K562 (cell line): ENCODE measurements at regions not wholly inside any gene's neighbourhood (a gene's known extent, or its start where the extent isn't known, plus 50 kb on each side); places are given as distances from the start of the nearest gene placed in this dataset.

ENCODE experiments used
- ATAC-seq: fragments of 200-7000 bp; cut with Tn5 transposase; 3 replicates; pipeline ENCODE4 v1.9.1; 2020; ENCODE audit warnings: moderate library complexity
- BruUV-seq: library from RNA; stranded (reverse); fragments of 400-500 nt; replicated peaks from 2 replicates; lab custom pipeline; 2021; lab: Mats Ljungman, UMichigan
- CTCF ChIA-PET: fragments of 300-600 bp; formaldehyde crosslinking; extraction: SDS; loops from one replicate; lab custom pipeline; 2021; ENCODE audit warnings: low intra/inter-chr PET ratio; lab: Yijun Ruan, JAX
- POLR2A ChIA-PET: fragments of 300-600, 350-650 bp; sonication (Branson Sonifier 250); formaldehyde crosslinking; extraction: SDS; loops from one replicate; lab custom pipeline; 2021; ENCODE audit warnings: antibody characterized with exemption, inconsistent platforms; lab: Yijun Ruan, JAX
- DNase-seq, 4 experiments: peaks; one replicate each; pipeline versions ENCODE4 v3.0.0 to v3.0.0-alpha.2; 2011 to 2018; ENCODE audit warnings: low spot score in 3 of 4, mixed read lengths in 3 of 4; ENCODE audit errors: extremely low read depth in 1 of 4
- FAIRE-seq: peaks from 2 replicates; lab custom pipeline; 2011; peaks lifted over from hg19 to GRCh38; lab: Jason Lieb, UNC
- H2AFZ ChIP-seq: 2 replicates; pipeline ENCODE4 v1.6.0; 2011; ENCODE audit warnings: low read depth, low read length, control low read depth, inconsistent platforms
- H3K27ac ChIP-seq: fragments of 200-600 bp; 3 replicates; pipeline ENCODE4 v1.8.0; 2011; ENCODE audit warnings: low read depth, mild to moderate bottlenecking, control low read depth, inconsistent platforms, low read length, moderate library complexity, mixed read lengths; ENCODE audit errors: extremely low read depth
- H3K27me3 ChIP-seq, 2 experiments: fragments of 300-600 bp in 1 of 2; 2 replicates in 1 of 2; 3 replicates in 1 of 2; pipeline versions ENCODE4 v1.6.0 to v1.8.0; 2011; ENCODE audit warnings: inconsistent platforms in 2 of 2, low read length in 2 of 2, mild to moderate bottlenecking in 1 of 2, mixed read lengths in 1 of 2, moderate library complexity in 1 of 2; ENCODE audit not compliant: control insufficient read depth in 2 of 2, insufficient read depth in 2 of 2
- H3K36me3 ChIP-seq: fragments of 300-600 bp; 3 replicates; pipeline ENCODE4 v1.8.0; 2011; ENCODE audit warnings: mild to moderate bottlenecking, low read length, inconsistent platforms; ENCODE audit not compliant: control insufficient read depth, insufficient read depth
- H3K4me1 ChIP-seq, 2 experiments: fragments of 200-600 bp in 1 of 2; replicated peaks in 1 of 2; 2 replicates in 1 of 2; 3 replicates in 1 of 2; pipeline versions ENCODE4 v1.5.1 to v1.8.0; 2011; ENCODE audit warnings: inconsistent platforms in 2 of 2, low read length in 2 of 2, mild to moderate bottlenecking in 1 of 2, mixed read lengths in 1 of 2, moderate library complexity in 1 of 2; ENCODE audit not compliant: control insufficient read depth in 2 of 2, insufficient read depth in 2 of 2
- H3K4me2 ChIP-seq: 2 replicates; pipeline ENCODE4 v1.6.1; 2011; ENCODE audit warnings: low read length, control low read depth, inconsistent platforms, mixed read lengths; ENCODE audit not compliant: insufficient read depth
- H3K4me3 ChIP-seq: fragments of 200-600 bp; sonication (generic), shearing (Covaris generic); 2 replicates; pipeline ENCODE4 v1.5.1; 2016; ENCODE audit warnings: control low read depth, inconsistent platforms
- H3K79me2 ChIP-seq: fragments of 200-600 bp; 3 replicates; pipeline ENCODE4 v1.8.0; 2011; ENCODE audit warnings: low read length, inconsistent platforms; ENCODE audit not compliant: control insufficient read depth, insufficient read depth
- H3K9ac ChIP-seq, 2 experiments: 2 replicates each; pipeline versions ENCODE4 v1.6.0 to v1.6.1; 2011; ENCODE audit warnings: low read depth in 2 of 2, low read length in 2 of 2, control low read depth in 1 of 2, inconsistent platforms in 1 of 2, mild to moderate bottlenecking in 1 of 2, mixed read lengths in 1 of 2; ENCODE audit not compliant: insufficient read depth in 1 of 2
- H3K9me1 ChIP-seq: one replicate; pipeline ENCODE4 v1.6.0; 2011; ENCODE audit warnings: inconsistent platforms, mild to moderate bottlenecking, low read length, moderate library complexity; ENCODE audit not compliant: control insufficient read depth, insufficient read depth
- H3K9me3 ChIP-seq: replicated peaks from 2 replicates; pipeline ENCODE4 v1.5.1; 2011; ENCODE audit warnings: low read depth, low read length, inconsistent platforms; ENCODE audit not compliant: control insufficient read depth, insufficient read depth
- H4K20me1 ChIP-seq: replicated peaks from 2 replicates; pipeline ENCODE4 v1.6.1; 2011; ENCODE audit warnings: low read length, inconsistent platforms, mixed read lengths; ENCODE audit not compliant: control insufficient read depth, insufficient read depth
- CHD2 ChIP-seq: IDR thresholded peaks from 2 replicates; pipeline ENCODE4 v1.6.1; 2011; ENCODE audit warnings: low read depth, low read length
- EP400 ChIP-seq: fragments of 450-650 bp; IDR thresholded peaks from 2 replicates; pipeline ENCODE4 v1.6.1; 2017; ENCODE audit warnings: antibody characterized with exemption, mild to moderate bottlenecking, moderate library complexity
- FOXJ2 ChIP-seq: fragments of 200-800 bp; sonication (Bioruptor generic); IDR thresholded peaks from 2 replicates; pipeline ENCODE4 v1.6.1; 2016; ENCODE audit warnings: missing genetic modification characterization, missing compliant biosample characterization
- SPI1 ChIP-seq: IDR thresholded peaks from 2 replicates; pipeline ENCODE4 v1.6.1; 2011; ENCODE audit warnings: low read depth, low read length, control low read depth, borderline replicate concordance
- ZBTB43 ChIP-seq: sonication (generic); formaldehyde crosslinking; IDR thresholded peaks from 2 replicates; pipeline ENCODE4 v1.8.0; 2023; ENCODE audit warnings: mild to moderate bottlenecking, missing genetic modification reagents
- WGBS: fragments of 100-300 bp; shearing (Covaris generic); methylation state at CpG from one replicate; pipeline ENCODE4 v1.1.6; 2016; ENCODE audit warnings: low coverage, mixed read lengths; ENCODE audit not compliant: insufficient coverage; ENCODE audit errors: missing lambda C conversion rate; 5-methylcytosine and 5-hydroxymethylcytosine counted together
- in situ Hi-C: fragments of 300-500 bp; cut with MboI; formaldehyde crosslinking; loops from 4 replicates; pipeline ENCODE4 v1.15.0; 2018; ENCODE audit warnings: inconsistent platforms, mixed read lengths
- intact Hi-C: fragments of 100-400 bp; cut with micrococcal nuclease; formaldehyde crosslinking; loops from 2 replicates; pipeline ENCODE4 v1.14.2; 2022

GRCh38 chr6:94769197-94769596 lies 808.1 kb upstream of the MANEA start:
- 17% methylated on average over 1 of the region's 1 CpG for WGBS
- TF ChIP-seq CHD2, result no peak
- TF ChIP-seq, all 486 proteins: peak for 0
- DNase-seq (no peak), ATAC-seq (no peak), FAIRE-seq (no peak)
- H3K27ac ChIP-seq, result no peak overlapping the region
- H3K9me3 ChIP-seq, result no peaks in the 10 kb centered on the region; the same call in 1 of the 2 replicates
- no peaks in the 10 kb centered on the region for H3K27me3 ChIP-seq
- no peaks in the 10 kb centered on the region for H4K20me1 ChIP-seq
- intact Hi-C loops (no loop called here), in situ Hi-C loops (no loop called here)
- H3K9ac ChIP-seq, result no peak overlapping the region
- no peak overlapping the region for H3K4me2 ChIP-seq
- H3K4me3 ChIP-seq, result no peak overlapping the region
- no TSS peak for BruUV-seq
- H3K79me2 ChIP-seq, result no peaks in the 10 kb centered on the region
- no peaks in the 10 kb centered on the region for H3K9me1 ChIP-seq
- H3K36me3 ChIP-seq, result no peaks in the 10 kb centered on the region
- no peak overlapping the region for H2AFZ ChIP-seq
- ChIA-PET POLR2A (no interaction called here), CTCF (no interaction called here)
- H3K4me1 ChIP-seq, result no peaks in the 10 kb centered on the region

DNA sequence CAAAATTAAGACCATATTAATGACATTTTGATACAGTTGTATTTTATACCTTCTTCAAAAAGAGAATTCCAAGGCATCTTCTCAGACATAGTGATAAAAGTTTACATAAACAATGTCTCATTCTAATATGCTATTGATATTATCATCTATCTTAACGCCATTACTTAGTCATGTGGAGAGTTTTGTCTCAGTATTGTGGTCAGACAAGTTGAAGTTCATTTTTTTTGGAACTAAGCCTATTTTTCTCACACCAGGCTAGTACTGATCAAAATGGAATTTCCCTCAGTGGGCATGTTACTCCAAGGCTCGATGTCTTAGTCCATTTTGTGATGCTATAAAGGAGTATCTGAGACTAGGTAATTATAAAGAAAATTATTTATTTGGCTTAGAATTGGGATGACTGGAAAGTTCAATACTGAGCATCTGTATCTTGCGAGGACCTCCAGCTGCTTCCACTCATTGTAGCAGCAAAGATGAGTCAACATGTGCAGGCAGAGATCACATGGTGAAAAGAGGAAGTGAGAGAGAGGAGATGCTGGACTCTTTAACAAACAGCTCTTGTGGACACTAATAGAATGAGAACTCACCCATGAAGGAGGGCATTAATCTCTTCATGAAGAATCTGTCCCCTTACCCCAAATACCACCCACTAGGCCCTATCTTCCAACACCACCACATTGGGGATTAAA lies 825.5 kb upstream of the MANEA start:
- no peak overlapping the region for H3K9ac ChIP-seq
- H3K27ac ChIP-seq, result no peak overlapping the region
- ATAC-seq, result no peak
- no peak for FAIRE-seq
- H3K9me3 ChIP-seq, result no peaks in the 10 kb centered on the region
- H2AFZ ChIP-seq, result no peak overlapping the region
- ChIA-PET POLR2A (no interaction called here), CTCF (no interaction called here)
- H3K79me2 ChIP-seq, result no peaks in the 10 kb centered on the region
- H3K4me1 ChIP-seq, result no peaks in the 10 kb centered on the region
- H3K4me3 ChIP-seq, result no peak overlapping the region
- DNase-seq, result no peak
- no peaks in the 10 kb centered on the region for H4K20me1 ChIP-seq
- TF ChIP-seq FOXJ2 (tag) (no peak), EP400 (no peak), SPI1 (peak; percentile 64), ZBTB43 (no peak)
- intact Hi-C loops (no loop called here), in situ Hi-C loops (no loop called here)
- no TSS peak for BruUV-seq
- no peaks in the 10 kb centered on the region for H3K9me1 ChIP-seq
- WGBS, result 0% methylated on average over 3 of the region's 3 CpGs
- H3K27me3 ChIP-seq, result no peaks in the 10 kb centered on the region
- no peak overlapping the region for H3K4me2 ChIP-seq
- H3K36me3 ChIP-seq, result no peaks in the 10 kb centered on the region
